GM13977 (cell line): ENCODE measurements at regions not wholly inside any gene's neighbourhood (a gene's known extent, or its start where the extent isn't known, plus 50 kb on each side); places are given as distances from the start of the nearest gene placed in this dataset.

ENCODE experiments used
- DNase-seq: peaks from one replicate; pipeline ENCODE4 v3.0.0; 2012; ENCODE audit warnings: low spot score
- in situ Hi-C: fragments of 300-500 bp; cut with MboI; formaldehyde crosslinking; loops from one replicate; pipeline ENCODE4 v1.12.0; 2022; ENCODE audit warnings: low sequenced_read_pairs, low pct_unique_long_range_greater_than_20kb, mixed read lengths, inconsistent platforms; ENCODE audit not compliant: unreplicated experiment
- TF ChIP-seq, protein P1 (sequence below): IDR thresholded peaks from 2 replicates; pipeline ENCODE4 v1.5.1; 2012; ENCODE audit warnings: mild to moderate bottlenecking, control low read depth; ENCODE audit not compliant: insufficient read depth; ENCODE audit errors: extremely low read depth, missing control alignments

- TF ChIP-seq, protein P1, sequence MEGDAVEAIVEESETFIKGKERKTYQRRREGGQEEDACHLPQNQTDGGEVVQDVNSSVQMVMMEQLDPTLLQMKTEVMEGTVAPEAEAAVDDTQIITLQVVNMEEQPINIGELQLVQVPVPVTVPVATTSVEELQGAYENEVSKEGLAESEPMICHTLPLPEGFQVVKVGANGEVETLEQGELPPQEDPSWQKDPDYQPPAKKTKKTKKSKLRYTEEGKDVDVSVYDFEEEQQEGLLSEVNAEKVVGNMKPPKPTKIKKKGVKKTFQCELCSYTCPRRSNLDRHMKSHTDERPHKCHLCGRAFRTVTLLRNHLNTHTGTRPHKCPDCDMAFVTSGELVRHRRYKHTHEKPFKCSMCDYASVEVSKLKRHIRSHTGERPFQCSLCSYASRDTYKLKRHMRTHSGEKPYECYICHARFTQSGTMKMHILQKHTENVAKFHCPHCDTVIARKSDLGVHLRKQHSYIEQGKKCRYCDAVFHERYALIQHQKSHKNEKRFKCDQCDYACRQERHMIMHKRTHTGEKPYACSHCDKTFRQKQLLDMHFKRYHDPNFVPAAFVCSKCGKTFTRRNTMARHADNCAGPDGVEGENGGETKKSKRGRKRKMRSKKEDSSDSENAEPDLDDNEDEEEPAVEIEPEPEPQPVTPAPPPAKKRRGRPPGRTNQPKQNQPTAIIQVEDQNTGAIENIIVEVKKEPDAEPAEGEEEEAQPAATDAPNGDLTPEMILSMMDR, result no peak
- in situ Hi-C loops, result no loop called here
- DNase-seq, result no peak
Measured at GRCh38 chr12:96141216-96141912, 52.8 kb upstream of the ELK3 start.

- in situ Hi-C loops, result no loop called here
- TF ChIP-seq, protein P1, result no peak
- DNase-seq, result no peak
Measured at GRCh38 chr12:96143392-96143791, 50.8 kb upstream of the ELK3 start.

GRCh38 chr12:96143827-96144565, 50.2 kb upstream of the ELK3 start:
- in situ Hi-C loops, result no loop called here

More at GRCh38 chr12:96143827-96144565, 50.2 kb upstream of the ELK3 start:
- TF ChIP-seq, protein P1, result no peak
- DNase-seq, result no peak
